ENCODE measurements at regions not wholly inside any gene's neighbourhood (a gene's known extent, or its start where the extent isn't known, plus 50 kb on each side); places are given as distances from the start of the nearest gene placed in this dataset.

DNA sequence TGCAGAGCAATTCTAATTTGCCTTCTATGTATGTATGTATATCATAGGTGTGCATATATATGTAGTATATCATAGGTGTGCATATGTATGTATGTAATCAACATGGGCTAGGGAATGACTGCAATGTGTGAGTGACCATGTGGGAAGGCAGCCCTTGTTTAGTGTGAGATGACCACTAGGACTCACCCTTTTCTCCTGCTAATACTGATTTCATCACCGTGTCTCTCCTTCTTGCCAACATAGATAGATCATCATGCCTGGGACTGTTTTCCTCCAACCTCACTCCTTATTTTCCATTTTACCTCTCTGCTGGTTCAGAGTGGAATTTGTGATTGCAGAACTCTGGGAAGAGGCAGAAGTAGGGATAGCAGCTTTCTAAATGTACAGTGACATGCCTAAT lies 63.6 kb upstream of the SFRP2 start:
- intact Hi-C loops (cut with micrococcal nuclease; ENCODE audit: unreplicated experiment) (no loop called here), in situ Hi-C loops (cut with HindIII; ENCODE audit: low pct_unique_long_range_greater_than_20kb, low sequenced_read_pairs) (no loop called here)
- ChIA-PET CTCF (no interaction called here), POLR2A (no interaction called here)
- Histone ChIP-seq H3K27me3 (ENCODE audit: control insufficient read depth, insufficient read depth, low read length) (no peaks in the 10 kb centered on the region), H3K4me1 (ENCODE audit: control insufficient read depth, insufficient read depth, low read length) (no peaks in the 10 kb centered on the region), H3K36me3 (ENCODE audit: control insufficient read depth, insufficient read depth, low read length) (no peaks in the 10 kb centered on the region), H3K27ac (ENCODE audit: low read length) (no peak overlapping the region), H3K4me3 (ENCODE audit: low read depth in 2 of 2, low read length in 2 of 2) (no peak overlapping the region), H3K9me3 (ENCODE audit: control insufficient read depth, insufficient read depth, low read depth, low read length) (no peaks in the 10 kb centered on the region)
- no peak for ATAC-seq
- no TSS peak for BruUV-seq (replicated peaks)
- no peak for DNase-seq (ENCODE audit: low read depth, low spot score)
- TF ChIP-seq TCF7L2 (IDR thresholded peaks at IDR 0.05; ENCODE audit: low read depth, low read length) (no peak), SIN3A (IDR thresholded peaks at IDR 0.05; ENCODE audit: borderline replicate concordance, insufficient read depth, low read depth, low read length) (no peak), POLR2AphosphoS5 (IDR thresholded peaks at IDR 0.05; ENCODE audit: low read depth, low read length) (no peak)
- TF ChIP-seq, protein P1, sequence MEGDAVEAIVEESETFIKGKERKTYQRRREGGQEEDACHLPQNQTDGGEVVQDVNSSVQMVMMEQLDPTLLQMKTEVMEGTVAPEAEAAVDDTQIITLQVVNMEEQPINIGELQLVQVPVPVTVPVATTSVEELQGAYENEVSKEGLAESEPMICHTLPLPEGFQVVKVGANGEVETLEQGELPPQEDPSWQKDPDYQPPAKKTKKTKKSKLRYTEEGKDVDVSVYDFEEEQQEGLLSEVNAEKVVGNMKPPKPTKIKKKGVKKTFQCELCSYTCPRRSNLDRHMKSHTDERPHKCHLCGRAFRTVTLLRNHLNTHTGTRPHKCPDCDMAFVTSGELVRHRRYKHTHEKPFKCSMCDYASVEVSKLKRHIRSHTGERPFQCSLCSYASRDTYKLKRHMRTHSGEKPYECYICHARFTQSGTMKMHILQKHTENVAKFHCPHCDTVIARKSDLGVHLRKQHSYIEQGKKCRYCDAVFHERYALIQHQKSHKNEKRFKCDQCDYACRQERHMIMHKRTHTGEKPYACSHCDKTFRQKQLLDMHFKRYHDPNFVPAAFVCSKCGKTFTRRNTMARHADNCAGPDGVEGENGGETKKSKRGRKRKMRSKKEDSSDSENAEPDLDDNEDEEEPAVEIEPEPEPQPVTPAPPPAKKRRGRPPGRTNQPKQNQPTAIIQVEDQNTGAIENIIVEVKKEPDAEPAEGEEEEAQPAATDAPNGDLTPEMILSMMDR (IDR thresholded peaks at IDR 0.05), result no peak
- TF ChIP-seq, protein P2, sequence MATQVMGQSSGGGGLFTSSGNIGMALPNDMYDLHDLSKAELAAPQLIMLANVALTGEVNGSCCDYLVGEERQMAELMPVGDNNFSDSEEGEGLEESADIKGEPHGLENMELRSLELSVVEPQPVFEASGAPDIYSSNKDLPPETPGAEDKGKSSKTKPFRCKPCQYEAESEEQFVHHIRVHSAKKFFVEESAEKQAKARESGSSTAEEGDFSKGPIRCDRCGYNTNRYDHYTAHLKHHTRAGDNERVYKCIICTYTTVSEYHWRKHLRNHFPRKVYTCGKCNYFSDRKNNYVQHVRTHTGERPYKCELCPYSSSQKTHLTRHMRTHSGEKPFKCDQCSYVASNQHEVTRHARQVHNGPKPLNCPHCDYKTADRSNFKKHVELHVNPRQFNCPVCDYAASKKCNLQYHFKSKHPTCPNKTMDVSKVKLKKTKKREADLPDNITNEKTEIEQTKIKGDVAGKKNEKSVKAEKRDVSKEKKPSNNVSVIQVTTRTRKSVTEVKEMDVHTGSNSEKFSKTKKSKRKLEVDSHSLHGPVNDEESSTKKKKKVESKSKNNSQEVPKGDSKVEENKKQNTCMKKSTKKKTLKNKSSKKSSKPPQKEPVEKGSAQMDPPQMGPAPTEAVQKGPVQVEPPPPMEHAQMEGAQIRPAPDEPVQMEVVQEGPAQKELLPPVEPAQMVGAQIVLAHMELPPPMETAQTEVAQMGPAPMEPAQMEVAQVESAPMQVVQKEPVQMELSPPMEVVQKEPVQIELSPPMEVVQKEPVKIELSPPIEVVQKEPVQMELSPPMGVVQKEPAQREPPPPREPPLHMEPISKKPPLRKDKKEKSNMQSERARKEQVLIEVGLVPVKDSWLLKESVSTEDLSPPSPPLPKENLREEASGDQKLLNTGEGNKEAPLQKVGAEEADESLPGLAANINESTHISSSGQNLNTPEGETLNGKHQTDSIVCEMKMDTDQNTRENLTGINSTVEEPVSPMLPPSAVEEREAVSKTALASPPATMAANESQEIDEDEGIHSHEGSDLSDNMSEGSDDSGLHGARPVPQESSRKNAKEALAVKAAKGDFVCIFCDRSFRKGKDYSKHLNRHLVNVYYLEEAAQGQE (IDR thresholded peaks at IDR 0.05; ENCODE audit: insufficient read depth in 1 of 2, low read depth in 2 of 2, low read length in 1 of 2), result no peak

DNA sequence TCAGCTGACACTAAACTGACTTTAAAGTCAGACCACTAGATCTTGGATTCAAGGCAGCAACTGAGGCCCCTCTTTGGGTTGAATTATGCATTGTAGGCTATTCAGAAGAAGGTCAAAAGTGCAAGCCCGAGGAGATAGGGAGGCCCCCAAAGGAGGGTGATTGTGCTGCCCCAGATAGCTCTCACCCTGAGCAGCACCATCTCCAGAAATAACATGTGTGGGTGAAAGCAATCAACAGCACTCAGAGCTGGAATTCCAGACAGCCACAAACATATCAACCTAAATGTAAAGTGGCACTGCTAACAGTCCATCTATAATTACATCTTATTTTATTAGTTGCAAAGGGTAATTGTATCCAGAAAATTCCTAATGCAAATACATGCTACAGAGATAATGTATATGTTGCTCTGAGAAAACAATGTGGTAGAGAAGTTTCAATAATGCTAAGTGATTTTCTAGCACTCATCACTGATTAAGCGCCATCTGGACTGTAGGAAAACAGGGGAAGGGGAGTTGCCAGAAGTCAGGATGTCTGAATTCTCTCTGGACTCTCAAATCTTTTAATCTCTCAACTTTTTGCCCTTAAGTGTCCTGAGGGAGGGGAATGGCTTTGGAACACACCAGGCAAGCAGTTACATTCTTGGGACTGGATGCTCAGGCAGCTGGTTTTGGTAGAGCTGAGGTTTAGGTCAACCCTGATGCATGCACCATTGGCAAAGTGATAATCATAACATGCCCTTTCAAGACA lies 61.8 kb upstream of the SFRP2 start:
- ATAC-seq, result no peak
- no TSS peak for BruUV-seq (replicated peaks)
- intact Hi-C loops (cut with micrococcal nuclease; ENCODE audit: unreplicated experiment) (no loop called here), in situ Hi-C loops (cut with HindIII; ENCODE audit: low pct_unique_long_range_greater_than_20kb, low sequenced_read_pairs) (no loop called here)
- CTCF ChIA-PET, result no interaction called here
- no peak overlapping the region for H3K4me3 ChIP-seq (ENCODE audit: low read depth in 2 of 2, low read length in 2 of 2)
- no peaks in the 10 kb centered on the region for H3K27me3 ChIP-seq (ENCODE audit: control insufficient read depth, insufficient read depth, low read length)
- no peaks in the 10 kb centered on the region for H3K36me3 ChIP-seq (ENCODE audit: control insufficient read depth, insufficient read depth, low read length)
- H3K4me1 ChIP-seq (ENCODE audit: control insufficient read depth, insufficient read depth, low read length), result no peaks in the 10 kb centered on the region
- H3K27ac ChIP-seq (ENCODE audit: low read length), result no peak overlapping the region
- POLR2A ChIA-PET, result no interaction called here
- H3K9me3 ChIP-seq (ENCODE audit: control insufficient read depth, insufficient read depth, low read depth, low read length), result no peaks in the 10 kb centered on the region
- no peak for DNase-seq (ENCODE audit: low read depth, low spot score)
- TF ChIP-seq, protein P1 (IDR thresholded peaks at IDR 0.05), result no peak
- TF ChIP-seq SIN3A (IDR thresholded peaks at IDR 0.05; ENCODE audit: borderline replicate concordance, insufficient read depth, low read depth, low read length) (no peak), POLR2AphosphoS5 (IDR thresholded peaks at IDR 0.05; ENCODE audit: low read depth, low read length) (no peak), TCF7L2 (IDR thresholded peaks at IDR 0.05; ENCODE audit: low read depth, low read length) (no peak)
- TF ChIP-seq, protein P2 (IDR thresholded peaks at IDR 0.05; ENCODE audit: insufficient read depth in 1 of 2, low read depth in 2 of 2, low read length in 1 of 2), result no peak
